Activated T-cell treated with anti-CD3 and anti-CD28 coated beads, Interleukin-2, amount 50 U/mL, for 72 hours (primary cell): ENCODE measurements at regions not wholly inside any gene's neighbourhood (a gene's known extent, or its start where the extent isn't known, plus 50 kb on each side); places are given as distances from the start of the nearest gene placed in this dataset.
"Not testable (repeated sequence)": the region's sequence is repeated elsewhere in the genome, so short reads cannot be mapped to it uniquely, and the experiment has no call there.

Experiments
- ATAC-seq, 2 donors: fragments of 150-1000 bp; cut with Tn5 transposase; replicated peaks in 1 of 2; 2 replicates each; pipeline ENCODE4 v1.10.0; 2021; ENCODE audit warnings: moderate library complexity in 2 of 2, mild to moderate bottlenecking in 1 of 2
- DNase-seq, 2 donors: peaks; one replicate each; pipeline ENCODE4 v3.0.0; 2021 to 2022; ENCODE audit warnings: mixed read lengths in 1 of 2
- H3K27ac Mint-ChIP-seq: one replicate; pipeline ENCODE4 v1.8.0; 2022; ENCODE audit warnings: mild to moderate bottlenecking, moderate library complexity, mixed read lengths
- H3K27me3 Mint-ChIP-seq: one replicate; pipeline ENCODE4 v1.8.0; 2022; ENCODE audit warnings: low read depth, mixed read lengths
- H3K36me3 Mint-ChIP-seq, 2 donors: one replicate each; pipeline ENCODE4 v1.8.0; 2022; ENCODE audit warnings: mixed read lengths in 2 of 2, mild to moderate bottlenecking in 1 of 2; ENCODE audit not compliant: insufficient read depth in 2 of 2
- H3K4me1 Mint-ChIP-seq: one replicate; pipeline ENCODE4 v1.8.0; 2022; ENCODE audit warnings: low read depth, mixed read lengths
- H3K4me3 Mint-ChIP-seq, 2 donors: one replicate each; pipeline ENCODE4 v1.8.0; 2022; ENCODE audit warnings: mild to moderate bottlenecking in 2 of 2, mixed read lengths in 2 of 2, moderate library complexity in 2 of 2
- H3K9me3 Mint-ChIP-seq, 2 donors: one replicate each; pipeline ENCODE4 v1.8.0; 2022; ENCODE audit warnings: mixed read lengths in 2 of 2

DNA sequence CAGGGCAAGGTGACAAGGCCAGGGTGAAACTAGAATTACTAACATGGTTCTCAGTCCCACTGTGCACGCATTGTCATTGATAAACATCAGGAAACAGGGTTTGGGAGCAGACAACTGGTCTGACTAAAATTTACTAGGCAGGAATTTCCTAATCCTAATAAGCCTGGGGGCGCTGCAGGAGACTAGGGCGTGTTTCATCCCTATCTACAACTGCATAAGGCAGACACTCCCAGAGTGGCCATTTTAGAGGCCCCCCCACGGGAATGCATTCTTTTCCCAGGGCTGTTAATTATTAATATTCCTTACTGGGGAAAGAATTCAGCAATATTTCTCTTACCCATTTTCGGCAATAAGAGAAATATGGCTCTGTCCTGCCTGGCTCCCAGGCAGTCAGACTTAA is 103.6 kb upstream of the PCDH20 start:
- H3K27ac Mint-ChIP-seq, DNase-seq, H3K9me3 Mint-ChIP-seq, H3K4me3 Mint-ChIP-seq, H3K36me3 Mint-ChIP-seq, H3K27me3 Mint-ChIP-seq, ATAC-seq, H3K4me1 Mint-ChIP-seq: not testable (repeated sequence)

GRCh38 chr13:61508936-61509335 is 93.3 kb upstream of the PCDH20 start:
- H3K9me3 Mint-ChIP-seq, result peaks cover 2 to 5% of the 10 kb centered on the region in 2 donors
- ATAC-seq (no peak), DNase-seq (no peak)
- H3K27ac Mint-ChIP-seq, result no peak overlapping the region
- no peaks in the 10 kb centered on the region for H3K36me3 Mint-ChIP-seq
- no peaks in the 10 kb centered on the region for H3K27me3 Mint-ChIP-seq
- no peaks in the 10 kb centered on the region for H3K4me1 Mint-ChIP-seq
- H3K4me3 Mint-ChIP-seq, result no peak overlapping the region

DNA sequence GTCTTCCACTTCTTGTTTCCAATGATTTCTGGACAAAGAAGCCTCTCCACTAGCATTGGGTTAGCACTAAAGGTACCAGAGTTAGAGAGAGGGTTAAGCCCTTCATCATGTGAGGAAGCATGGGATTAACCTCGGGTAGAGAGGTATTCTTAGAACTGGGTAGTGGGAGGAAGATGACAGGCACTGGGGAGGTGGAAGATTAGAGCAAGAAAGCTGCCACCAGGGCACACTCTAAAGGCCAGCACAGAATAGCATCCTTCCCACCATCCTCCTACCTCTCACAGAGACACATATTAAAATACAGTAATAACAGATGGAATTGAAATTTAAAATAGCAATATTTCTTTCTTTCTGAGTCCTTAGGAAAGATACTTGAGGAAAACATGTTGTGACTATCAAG is 84.5 kb upstream of the PCDH20 start:
- Mint-ChIP-seq H3K9me3 (peaks cover 2 to 7% of the 10 kb centered on the region in 2 donors), H3K4me1 (no peaks in the 10 kb centered on the region), H3K27ac (no peak overlapping the region), H3K36me3 (no peaks in the 10 kb centered on the region), H3K4me3 (no peak overlapping the region), H3K27me3 (no peaks in the 10 kb centered on the region)
- no peak for ATAC-seq
- no peak for DNase-seq

DNA sequence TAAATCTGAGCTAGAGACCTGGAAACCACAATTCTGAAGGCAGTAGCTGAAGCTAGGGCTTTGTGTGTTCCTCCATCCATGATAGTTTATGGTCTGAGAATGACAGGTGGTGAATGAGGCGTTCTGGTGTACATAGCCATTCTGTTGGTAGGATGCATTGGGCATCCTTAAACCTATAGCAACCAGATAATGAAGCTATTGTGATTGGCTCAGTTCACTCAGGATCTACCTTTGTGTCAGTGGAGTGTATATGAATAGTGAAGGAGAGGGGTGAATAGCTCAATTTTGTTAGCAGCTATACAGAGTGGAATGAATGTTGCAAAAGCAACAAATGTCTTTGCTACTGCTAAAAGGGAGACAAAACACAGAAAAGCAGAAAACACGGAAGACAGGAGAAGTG is 80.0 kb upstream of the PCDH20 start:
- no peak for ATAC-seq
- Mint-ChIP-seq H3K36me3 (no peaks in the 10 kb centered on the region), H3K4me3 (no peak overlapping the region), H3K9me3 (peaks cover 3 to 9% of the 10 kb centered on the region in 2 donors), H3K4me1 (no peaks in the 10 kb centered on the region), H3K27ac (no peak overlapping the region), H3K27me3 (no peaks in the 10 kb centered on the region)
- DNase-seq, result no peak

DNA sequence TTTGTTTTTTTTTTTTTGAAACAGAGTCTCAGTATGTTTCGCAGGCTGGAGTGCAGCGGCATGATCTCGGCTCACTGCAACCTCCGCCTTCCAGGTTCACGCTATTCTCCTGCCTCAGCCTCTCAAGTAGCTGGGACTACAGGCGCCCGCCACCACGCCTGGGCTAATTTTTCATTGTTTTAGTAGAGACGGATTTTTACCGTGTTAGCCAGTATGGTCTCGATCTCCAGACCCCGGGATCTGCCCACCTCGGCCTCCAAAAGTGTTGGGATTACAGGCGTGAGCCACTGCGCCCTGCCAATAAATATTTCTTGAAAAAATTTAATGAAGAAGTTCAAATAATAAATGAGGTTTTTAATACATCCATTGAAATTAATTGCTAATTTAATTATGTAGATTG is 77.9 kb upstream of the PCDH20 start:
- not testable (repeated sequence) for H3K27me3 Mint-ChIP-seq, H3K36me3 Mint-ChIP-seq, H3K9me3 Mint-ChIP-seq, ATAC-seq, H3K27ac Mint-ChIP-seq, DNase-seq, H3K4me3 Mint-ChIP-seq, H3K4me1 Mint-ChIP-seq

DNA sequence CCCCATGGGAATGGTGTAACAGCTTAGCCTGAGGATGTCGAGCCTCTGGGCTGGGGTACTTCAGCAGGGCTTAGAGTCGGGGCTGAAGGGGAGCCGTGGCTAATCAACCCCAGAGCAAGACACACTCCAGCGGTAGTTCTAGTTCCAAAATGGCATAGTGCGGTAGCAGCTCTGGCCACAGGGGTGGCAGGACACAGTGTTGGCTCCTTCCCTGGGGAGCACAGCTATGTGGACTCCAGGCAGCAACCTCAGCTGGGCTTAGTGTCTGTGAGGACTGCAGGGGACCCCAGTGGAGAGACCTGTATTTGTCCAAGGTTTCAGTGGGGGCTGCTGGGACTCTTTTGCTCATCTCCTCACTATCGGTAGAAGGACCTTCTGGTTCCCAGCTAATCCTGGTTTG is 70.8 kb upstream of the PCDH20 start:
- no peaks in the 10 kb centered on the region for H3K27me3 Mint-ChIP-seq
- H3K9me3 Mint-ChIP-seq, result peaks cover 3 to 4% of the 10 kb centered on the region in 2 donors
- H3K4me3 Mint-ChIP-seq, result no peak overlapping the region
- H3K4me1 Mint-ChIP-seq, result no peaks in the 10 kb centered on the region
- no peaks in the 10 kb centered on the region for H3K36me3 Mint-ChIP-seq
- DNase-seq (no peak), ATAC-seq (no peak)
- no peak overlapping the region for H3K27ac Mint-ChIP-seq

- no peaks in the 10 kb centered on the region for H3K27me3 Mint-ChIP-seq
- no peak for ATAC-seq
- H3K4me3 Mint-ChIP-seq, result no peak overlapping the region
- no peaks in the 10 kb centered on the region for H3K4me1 Mint-ChIP-seq
- H3K9me3 Mint-ChIP-seq, result peaks cover 4 to 7% of the 10 kb centered on the region in 2 donors
- H3K36me3 Mint-ChIP-seq, result no peaks in the 10 kb centered on the region
- H3K27ac Mint-ChIP-seq, result no peak overlapping the region
- DNase-seq, result no peak
Measured at GRCh38 chr13:61485128-61485765, 69.6 kb upstream of the PCDH20 start.

DNA sequence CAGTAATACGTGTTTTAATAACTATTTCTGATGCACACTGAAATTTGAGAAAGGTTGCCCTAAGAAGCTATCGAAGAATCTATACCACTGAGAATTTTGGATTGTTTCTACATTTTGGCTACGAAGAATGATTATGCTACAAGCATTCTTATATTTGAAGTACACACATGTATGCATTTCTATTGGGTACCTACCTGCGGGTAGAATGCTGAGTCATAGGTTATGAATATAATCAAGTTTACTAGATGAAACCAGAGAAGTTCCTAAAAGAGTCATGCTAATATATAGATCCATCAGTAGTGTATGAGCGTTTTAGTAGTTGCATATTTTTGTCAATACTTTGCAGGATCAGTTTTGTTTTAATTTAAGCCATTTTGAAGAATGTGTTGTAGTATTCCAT is 62.0 kb upstream of the PCDH20 start:
- Mint-ChIP-seq H3K36me3 (no peaks in the 10 kb centered on the region), H3K27ac (no peak overlapping the region), H3K4me1 (no peaks in the 10 kb centered on the region), H3K27me3 (no peaks in the 10 kb centered on the region), H3K9me3 (peaks cover 2 to 13% of the 10 kb centered on the region in 2 donors), H3K4me3 (no peak overlapping the region)
- ATAC-seq (no peak), DNase-seq (no peak)

GRCh38 chr13:61470786-61471185 is 55.1 kb upstream of the PCDH20 start:
- Mint-ChIP-seq H3K27ac (no peak overlapping the region), H3K4me1 (no peaks in the 10 kb centered on the region), H3K4me3 (no peak overlapping the region), H3K9me3 (no peaks in the 10 kb centered on the region), H3K27me3 (no peaks in the 10 kb centered on the region), H3K36me3 (no peaks in the 10 kb centered on the region)
- no peak for DNase-seq
- ATAC-seq, result no peak

- no peaks in the 10 kb centered on the region for H3K4me1 Mint-ChIP-seq
- no peaks in the 10 kb centered on the region for H3K36me3 Mint-ChIP-seq
- no peak overlapping the region for H3K4me3 Mint-ChIP-seq
- no peaks in the 10 kb centered on the region for H3K9me3 Mint-ChIP-seq
- H3K27ac Mint-ChIP-seq, result no peak overlapping the region
- no peaks in the 10 kb centered on the region for H3K27me3 Mint-ChIP-seq
- DNase-seq, result no peak
- no peak for ATAC-seq
Measured at GRCh38 chr13:61466280-61466679, 50.6 kb upstream of the PCDH20 start.
